ENCODE measurements at regions not wholly inside any gene's neighbourhood (a gene's known extent, or its start where the extent isn't known, plus 50 kb on each side); places are given as distances from the start of the nearest gene placed in this dataset.

DNA sequence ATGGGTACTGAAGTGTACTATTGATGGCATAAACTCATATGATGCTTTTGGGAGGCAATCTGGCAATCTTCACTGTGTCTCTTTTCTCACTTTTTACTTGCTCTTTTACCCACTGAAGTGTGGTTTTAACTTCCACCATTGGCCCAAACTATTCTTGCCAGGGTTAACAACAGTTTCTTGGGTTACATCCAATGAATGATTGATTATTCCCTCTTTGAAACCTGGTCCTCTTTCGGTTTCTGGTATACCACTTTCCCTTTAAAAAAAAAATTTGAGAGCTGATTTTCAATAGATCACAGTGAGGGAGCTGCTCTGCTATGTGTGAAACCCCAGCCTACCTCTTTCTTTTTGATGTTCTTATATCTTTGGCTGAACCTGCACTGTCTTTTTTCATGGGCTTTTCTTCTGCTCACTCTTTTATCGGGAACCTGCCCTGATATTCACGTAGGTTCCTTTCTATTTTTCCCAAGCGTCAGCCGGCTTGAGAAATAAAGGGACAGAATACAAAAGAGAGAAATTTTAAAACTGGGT lies 56.1 kb upstream of the OR4E1 start:
- DNase-seq (ENCODE audit: low read depth): no peak

GRCh38 chr14:21725250-21725649 lies 51.6 kb upstream of the OR4E1 start:
- no peak for DNase-seq (ENCODE audit: low read depth)

DNA sequence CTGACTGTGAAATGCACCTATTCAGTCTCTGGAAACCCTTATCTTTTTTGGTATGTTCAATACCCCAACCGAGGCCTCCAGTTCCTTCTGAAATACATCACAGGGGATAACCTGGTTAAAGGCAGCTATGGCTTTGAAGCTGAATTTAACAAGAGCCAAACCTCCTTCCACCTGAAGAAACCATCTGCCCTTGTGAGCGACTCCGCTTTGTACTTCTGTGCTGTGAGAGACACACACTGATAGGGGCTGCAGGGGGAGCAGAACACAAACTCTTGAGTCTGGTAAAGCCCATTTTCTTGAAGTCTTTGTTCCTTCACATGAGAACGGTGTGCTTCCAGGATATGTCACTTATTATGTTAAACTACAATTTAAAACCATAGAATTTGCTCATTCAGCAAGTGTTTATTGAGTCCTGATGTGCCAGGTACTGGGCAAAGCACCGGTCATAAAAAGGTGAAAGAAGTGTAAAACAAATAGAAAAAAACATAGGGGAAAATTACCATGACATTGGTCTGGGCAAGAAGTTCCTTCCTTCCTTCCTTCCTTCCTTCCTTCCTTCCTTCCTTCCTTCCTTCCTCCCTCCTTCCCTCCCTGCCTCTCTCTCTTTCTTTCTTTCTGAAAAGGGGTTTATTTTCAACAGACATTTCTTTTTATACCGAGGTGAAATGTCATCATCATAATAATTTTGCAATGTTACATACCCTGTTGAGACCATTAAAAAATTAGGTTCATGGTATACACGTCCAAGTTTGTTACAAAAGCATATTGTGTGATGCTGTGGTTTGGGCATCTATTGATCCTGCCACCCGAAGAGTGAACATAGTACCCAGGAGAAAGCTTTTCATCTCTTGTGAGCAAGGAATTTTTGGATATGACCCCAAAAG lies 50.7 kb upstream of the OR4E1 start:
- no peak for DNase-seq (ENCODE audit: low read depth)

GRCh38 chr14:21723431-21724045 lies 49.9 kb upstream of the OR4E1 start:
- no peak for DNase-seq (ENCODE audit: low read depth)

Data from HS-27A (cell line).